Neural cell (in vitro differentiated cells): ENCODE measurements at regions not wholly inside any gene's neighbourhood (a gene's known extent, or its start where the extent isn't known, plus 50 kb on each side); places are given as distances from the start of the nearest gene placed in this dataset.

Experiments
- CTCF ChIP-seq: fragments of 450-650 bp; IDR thresholded peaks from 2 replicates; pipeline ENCODE4 v1.5.1; 2014; ENCODE audit warnings: antibody characterized with exemption, mild to moderate bottlenecking, moderate library complexity; ENCODE audit not compliant: poor library complexity, severe bottlenecking
- EP300 ChIP-seq: fragments of 450-650 bp; conservative IDR thresholded peaks from 2 replicates; pipeline ENCODE4 v1.6.1; 2014; ENCODE audit warnings: antibody characterized with exemption, mild to moderate bottlenecking, moderate library complexity; ENCODE audit not compliant: poor library complexity, severe bottlenecking
- EZH2 ChIP-seq: fragments of 200-600, 300-800 bp; shearing (Covaris generic), sonication (generic); IDR thresholded peaks from 2 replicates; pipeline ENCODE4 v1.6.1; 2014; ENCODE audit warnings: antibody characterized with exemption, low read length, borderline replicate concordance, mild to moderate bottlenecking; ENCODE audit not compliant: insufficient read depth, poor library complexity, severe bottlenecking
- MXI1 ChIP-seq: fragments of 450-650 bp; conservative IDR thresholded peaks from 2 replicates; pipeline ENCODE4 v1.6.1; 2014; ENCODE audit warnings: antibody characterized with exemption, mild to moderate bottlenecking; ENCODE audit not compliant: poor library complexity, severe bottlenecking
- POLR2AphosphoS5 ChIP-seq: IDR thresholded peaks from 2 replicates; pipeline ENCODE4 v1.6.1; 2012
- RAD21 ChIP-seq: fragments of 450-650 bp; conservative IDR thresholded peaks from 2 replicates; pipeline ENCODE4 v1.6.1; 2014; ENCODE audit warnings: antibody characterized with exemption, mild to moderate bottlenecking, moderate library complexity
- REST ChIP-seq: IDR thresholded peaks from 2 replicates; pipeline ENCODE4 v1.6.1; 2012; ENCODE audit warnings: borderline replicate concordance
- TAF1 ChIP-seq: IDR thresholded peaks from 2 replicates; pipeline ENCODE4 v1.6.1; 2012; ENCODE audit warnings: low read depth

- no peak for TF ChIP-seq EZH2
- no peak for TF ChIP-seq TAF1
- no peak for TF ChIP-seq REST
- TF ChIP-seq POLR2AphosphoS5, result no peak
- no peak for TF ChIP-seq CTCF
- TF ChIP-seq RAD21, result no peak
- TF ChIP-seq EP300, result no peak
- TF ChIP-seq MXI1, result no peak
Observed at GRCh38 chr17:52837492-52837891, 679.0 kb upstream of the CA10 start.
